D721Med (cell line): ENCODE measurements at regions not wholly inside any gene's neighbourhood (a gene's known extent, or its start where the extent isn't known, plus 50 kb on each side); places are given as distances from the start of the nearest gene placed in this dataset.

ENCODE experiments used
- DNase-seq: peaks from one replicate; pipeline ENCODE4 v3.0.0; 2011; ENCODE audit warnings: low spot score; ENCODE audit not compliant: insufficient read length
- FAIRE-seq: peaks from 2 replicates; lab custom pipeline; 2011; peaks lifted over from hg19 to GRCh38; lab: Jason Lieb, UNC
- TF ChIP-seq, protein P1 (sequence below): IDR thresholded peaks from 2 replicates; pipeline ENCODE4 v1.5.1; 2012; ENCODE audit warnings: mild to moderate bottlenecking, control low read depth; ENCODE audit not compliant: insufficient read depth; ENCODE audit errors: missing control alignments

- DNase-seq (no peak), FAIRE-seq (no peak)
- TF ChIP-seq, protein P1, sequence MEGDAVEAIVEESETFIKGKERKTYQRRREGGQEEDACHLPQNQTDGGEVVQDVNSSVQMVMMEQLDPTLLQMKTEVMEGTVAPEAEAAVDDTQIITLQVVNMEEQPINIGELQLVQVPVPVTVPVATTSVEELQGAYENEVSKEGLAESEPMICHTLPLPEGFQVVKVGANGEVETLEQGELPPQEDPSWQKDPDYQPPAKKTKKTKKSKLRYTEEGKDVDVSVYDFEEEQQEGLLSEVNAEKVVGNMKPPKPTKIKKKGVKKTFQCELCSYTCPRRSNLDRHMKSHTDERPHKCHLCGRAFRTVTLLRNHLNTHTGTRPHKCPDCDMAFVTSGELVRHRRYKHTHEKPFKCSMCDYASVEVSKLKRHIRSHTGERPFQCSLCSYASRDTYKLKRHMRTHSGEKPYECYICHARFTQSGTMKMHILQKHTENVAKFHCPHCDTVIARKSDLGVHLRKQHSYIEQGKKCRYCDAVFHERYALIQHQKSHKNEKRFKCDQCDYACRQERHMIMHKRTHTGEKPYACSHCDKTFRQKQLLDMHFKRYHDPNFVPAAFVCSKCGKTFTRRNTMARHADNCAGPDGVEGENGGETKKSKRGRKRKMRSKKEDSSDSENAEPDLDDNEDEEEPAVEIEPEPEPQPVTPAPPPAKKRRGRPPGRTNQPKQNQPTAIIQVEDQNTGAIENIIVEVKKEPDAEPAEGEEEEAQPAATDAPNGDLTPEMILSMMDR: no peak
Observed at GRCh38 chr3:147903026-147903425, 493.9 kb downstream of the ZIC1 start.

- FAIRE-seq (no peak), DNase-seq (no peak)
- TF ChIP-seq, protein P1: no peak
Observed at GRCh38 chr3:147904421-147904820, 495.3 kb downstream of the ZIC1 start.

DNA sequence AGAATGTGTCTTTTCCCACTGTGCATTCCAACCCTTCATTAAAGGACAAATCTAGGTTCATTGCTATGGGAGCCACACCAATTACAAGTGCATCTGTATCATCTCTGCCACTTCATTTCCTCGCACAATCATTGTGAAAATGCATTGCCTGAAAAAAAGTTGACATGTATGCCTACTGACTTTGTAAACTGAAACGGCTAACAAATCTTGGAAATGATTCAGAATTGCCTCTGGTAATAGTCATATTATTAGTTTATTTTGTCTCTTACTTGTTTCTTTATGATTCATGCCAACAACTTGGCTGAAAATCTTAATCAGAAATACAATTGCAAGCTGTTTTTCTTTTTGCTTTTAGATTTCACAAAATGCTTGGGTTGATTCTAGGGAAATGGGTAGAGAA, 497.1 kb downstream of the ZIC1 start:
- TF ChIP-seq, protein P1: no peak
- no peak for DNase-seq
- FAIRE-seq: no peak

DNA sequence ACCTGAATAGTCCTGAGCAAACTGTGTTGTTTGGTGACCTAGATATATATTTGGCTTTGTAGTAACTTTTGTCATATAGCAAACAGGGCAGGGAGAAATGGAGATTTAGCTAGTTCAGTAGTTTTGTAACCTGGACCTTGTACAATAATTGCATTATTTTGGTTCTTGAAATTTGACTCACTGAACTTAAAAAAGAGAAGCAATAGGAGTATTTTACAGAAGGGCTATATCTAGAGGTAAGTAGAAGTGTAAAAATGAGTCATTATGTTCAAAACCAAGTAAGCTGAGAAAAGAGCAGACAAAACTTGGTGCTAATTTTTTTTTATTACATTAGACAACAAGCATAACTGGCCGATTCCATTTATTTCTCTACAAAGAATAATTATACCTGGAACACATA, 505.4 kb downstream of the ZIC1 start:
- DNase-seq: no peak
- no peak for FAIRE-seq
- TF ChIP-seq, protein P1: no peak

GRCh38 chr3:147915057-147915456, 505.9 kb downstream of the ZIC1 start:
- FAIRE-seq (no peak), DNase-seq (no peak)
- TF ChIP-seq, protein P1: no peak

DNA sequence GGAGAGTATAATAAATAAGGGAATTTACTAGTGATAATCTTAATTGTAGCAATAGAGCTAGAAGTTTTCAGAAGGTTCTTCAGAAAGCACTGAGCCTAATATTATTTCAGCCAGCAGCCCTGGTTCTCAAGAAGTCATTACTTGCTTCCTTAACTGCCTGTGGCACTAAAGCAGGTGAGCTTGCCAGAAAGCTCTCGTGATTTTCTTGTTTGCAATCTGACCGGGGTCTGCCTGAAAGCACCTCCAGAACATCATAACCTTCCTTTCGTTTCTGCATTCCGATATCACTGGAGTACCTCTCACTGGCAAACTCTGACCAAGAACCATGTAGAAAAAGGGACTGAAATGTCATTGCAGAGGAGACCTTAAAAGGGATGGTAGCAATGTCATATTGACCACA, 510.3 kb downstream of the ZIC1 start:
- no peak for DNase-seq
- no peak for FAIRE-seq
- TF ChIP-seq, protein P1: no peak

DNA sequence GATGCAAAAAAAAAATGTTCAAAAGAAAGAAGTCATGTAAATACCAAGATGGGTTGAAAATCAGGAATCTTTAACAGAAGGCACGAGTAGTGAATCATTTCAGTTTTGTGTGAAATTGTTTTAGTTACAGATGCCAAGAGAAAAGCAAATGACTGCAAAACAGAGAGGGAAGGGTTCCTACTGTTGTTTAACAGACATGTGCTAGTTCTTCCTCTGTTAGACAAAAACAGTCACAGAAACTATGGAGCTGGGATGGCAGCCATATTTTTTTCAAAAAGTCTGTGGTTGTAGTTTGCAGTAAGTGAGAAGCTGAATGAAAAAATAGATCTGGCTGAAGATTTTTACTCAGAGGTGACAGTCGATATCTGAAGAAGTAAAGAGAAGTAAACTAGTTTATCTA, 511.9 kb downstream of the ZIC1 start:
- DNase-seq: no peak
- no peak for FAIRE-seq
- TF ChIP-seq, protein P1: no peak
